IMR-90 (cell line): ENCODE measurements at regions not wholly inside any gene's neighbourhood (a gene's known extent, or its start where the extent isn't known, plus 50 kb on each side); places are given as distances from the start of the nearest gene placed in this dataset.

Source experiments
- ATAC-seq: fragments of 200-7000 bp; cut with Tn5 transposase; 2 replicates; pipeline ENCODE4 v1.9.1; 2020; ENCODE audit warnings: low read depth, mild to moderate bottlenecking, moderate library complexity
- BruUV-seq: library from RNA; stranded (reverse); fragments of 400-500 nt; replicated peaks from 2 replicates; lab custom pipeline; 2021; lab: Mats Ljungman, UMichigan
- CTCF ChIA-PET: fragments of 300-600 bp; formaldehyde crosslinking; extraction: SDS; loops from one replicate; lab custom pipeline; 2021; ENCODE audit warnings: antibody characterized with exemption; lab: Yijun Ruan, JAX
- POLR2A ChIA-PET: fragments of 300-600 bp; sonication (Branson Sonifier 250); formaldehyde crosslinking; loops from one replicate; lab custom pipeline; 2022; ENCODE audit warnings: antibody characterized with exemption; ENCODE audit not compliant: unreplicated experiment; lab: Charles Lee
- DNase-seq: peaks from one replicate; pipeline ENCODE4 v3.0.0; 2013
- H2AFZ ChIP-seq: replicated peaks from 2 replicates; pipeline ENCODE3; 2013; ENCODE audit warnings: low read length, mild to moderate bottlenecking; ENCODE audit not compliant: poor library complexity
- H2AK5ac ChIP-seq: 2 replicates; pipeline ENCODE4 v1.6.1; 2013; ENCODE audit warnings: low read depth, low read length, inconsistent platforms
- H2AK9ac ChIP-seq: replicated peaks from 2 replicates; pipeline ENCODE3; 2013; ENCODE audit warnings: mild to moderate bottlenecking, low read depth, low read length, moderate library complexity; ENCODE audit not compliant: poor library complexity
- H2BK120ac ChIP-seq: 2 replicates; pipeline ENCODE4 v1.6.1; 2013; ENCODE audit warnings: low read depth, low read length, inconsistent platforms
- H2BK15ac ChIP-seq: 3 replicates; pipeline ENCODE4 v1.6.1; 2013; ENCODE audit warnings: low read depth, low read length, inconsistent platforms
- H2BK20ac ChIP-seq: 2 replicates; pipeline ENCODE4 v1.6.1; 2013; ENCODE audit warnings: low read depth, mild to moderate bottlenecking, inconsistent platforms, low read length, moderate library complexity
- H2BK5ac ChIP-seq: 2 replicates; pipeline ENCODE4 v1.6.1; 2013; ENCODE audit warnings: mild to moderate bottlenecking, low read depth, low read length, inconsistent platforms; ENCODE audit not compliant: poor library complexity, severe bottlenecking
- H3K14ac ChIP-seq: replicated peaks from 2 replicates; pipeline ENCODE4 v1.6.1; 2013; ENCODE audit warnings: low read depth, low read length, inconsistent platforms
- H3K18ac ChIP-seq: 2 replicates; pipeline ENCODE4 v1.6.1; 2013; ENCODE audit warnings: low read depth, low read length, control low read depth
- H3K23ac ChIP-seq: 2 replicates; pipeline ENCODE4 v1.6.1; 2013; ENCODE audit warnings: low read depth, low read length, inconsistent platforms
- H3K27ac ChIP-seq: 2 replicates; pipeline ENCODE4 v1.5.1; 2013; ENCODE audit warnings: mild to moderate bottlenecking, control low read depth, low read length; ENCODE audit not compliant: insufficient read depth
- H3K27me3 ChIP-seq: 2 replicates; pipeline ENCODE4 v1.6.1; 2013; ENCODE audit warnings: low read length; ENCODE audit not compliant: control insufficient read depth, insufficient read depth
- H3K36me3 ChIP-seq: 2 replicates; pipeline ENCODE4 v1.6.1; 2013; ENCODE audit warnings: low read length, mixed read lengths; ENCODE audit not compliant: control insufficient read depth, insufficient read depth
- H3K4ac ChIP-seq: 2 replicates; pipeline ENCODE4 v1.6.1; 2013; ENCODE audit warnings: low read depth, low read length, inconsistent platforms
- H3K4me1 ChIP-seq: 2 replicates; pipeline ENCODE4 v1.6.1; 2013; ENCODE audit warnings: low read length, mixed read lengths; ENCODE audit not compliant: control insufficient read depth, insufficient read depth
- H3K4me2 ChIP-seq: 2 replicates; pipeline ENCODE4 v1.6.1; 2013; ENCODE audit warnings: low read depth, mild to moderate bottlenecking, control low read depth, low read length, moderate library complexity
- H3K4me3 ChIP-seq: 2 replicates; pipeline ENCODE4 v1.5.1; 2013; ENCODE audit warnings: low read depth, mild to moderate bottlenecking, control low read depth, low read length, moderate library complexity; ENCODE audit not compliant: insufficient read depth
- H3K56ac ChIP-seq: 2 replicates; pipeline ENCODE4 v1.6.1; 2013; ENCODE audit warnings: low read length, inconsistent platforms; ENCODE audit not compliant: insufficient read depth; ENCODE audit errors: extremely low read depth
- H3K79me1 ChIP-seq, 2 experiments: 2 replicates each; pipeline ENCODE4 v1.6.1; 2013; ENCODE audit warnings: low read length in 2 of 2, inconsistent platforms in 1 of 2, low read depth in 1 of 2
- H3K9ac ChIP-seq: 2 replicates; pipeline ENCODE4 v1.6.1; 2013; ENCODE audit warnings: low read depth, low read length, control low read depth
- H3K9me1 ChIP-seq: 2 replicates; pipeline ENCODE4 v1.6.1; 2013; ENCODE audit warnings: low read length, inconsistent platforms; ENCODE audit not compliant: insufficient read depth
- H3K9me3 ChIP-seq: 2 replicates; pipeline ENCODE4 v1.6.1; 2013; ENCODE audit warnings: low read length; ENCODE audit not compliant: control insufficient read depth, insufficient read depth
- H4K20me1 ChIP-seq: 2 replicates; pipeline ENCODE4 v1.6.1; 2013; ENCODE audit warnings: low read length, inconsistent platforms; ENCODE audit not compliant: insufficient read depth
- H4K5ac ChIP-seq: 2 replicates; pipeline ENCODE4 v1.6.1; 2013; ENCODE audit warnings: mild to moderate bottlenecking, low read depth, low read length, control low read depth
- H4K8ac ChIP-seq, 2 experiments: 2 replicates each; pipeline ENCODE4 v1.6.1; 2013; ENCODE audit warnings: low read depth in 2 of 2, low read length in 2 of 2, control low read depth in 1 of 2, inconsistent platforms in 1 of 2
- H4K91ac ChIP-seq: 2 replicates; pipeline ENCODE4 v1.6.1; 2013; ENCODE audit warnings: low read depth, low read length, inconsistent platforms; ENCODE audit not compliant: insufficient read depth
- BHLHE40 ChIP-seq: fragments of 150-350 bp; IDR thresholded peaks from 2 replicates; pipeline ENCODE4 v1.6.1; 2016; ENCODE audit warnings: mild to moderate bottlenecking, low read depth, low read length
- CEBPB ChIP-seq: IDR thresholded peaks from 2 replicates; pipeline ENCODE4 v1.6.1; 2012; ENCODE audit warnings: low read depth, low read length, improper control_type of control experiment
- CHD1 ChIP-seq: IDR thresholded peaks from 2 replicates; pipeline ENCODE4 v1.6.1; 2012; ENCODE audit warnings: low read depth, low read length, improper control_type of control experiment
- CTCF ChIP-seq: conservative IDR thresholded peaks from 2 replicates; pipeline ENCODE4 v1.5.1; 2012; ENCODE audit warnings: mild to moderate bottlenecking, low read depth, low read length, improper control_type of control experiment
- ELK1 ChIP-seq: fragments of 150-350 bp; IDR thresholded peaks from 2 replicates; pipeline ENCODE4 v1.6.1; 2016; ENCODE audit warnings: low read depth, mild to moderate bottlenecking, low read length, moderate library complexity, borderline replicate concordance
- FOS ChIP-seq: fragments of 150-350 bp; IDR thresholded peaks from 2 replicates; pipeline ENCODE4 v1.6.1; 2016; ENCODE audit warnings: low read depth, low read length
- NFE2L2 ChIP-seq: fragments of 150-350 bp; IDR thresholded peaks from 2 replicates; pipeline ENCODE4 v1.6.1; 2016; ENCODE audit warnings: low read depth, mild to moderate bottlenecking, low read length
- POLR2A ChIP-seq: IDR thresholded peaks from 2 replicates; pipeline ENCODE4 v1.6.1; 2012; ENCODE audit warnings: mild to moderate bottlenecking, low read depth, low read length
- RAD21 ChIP-seq: IDR thresholded peaks from 2 replicates; pipeline ENCODE4 v1.6.1; 2012; ENCODE audit warnings: low read length, improper control_type of control experiment
- RFX5 ChIP-seq: IDR thresholded peaks from 2 replicates; pipeline ENCODE4 v1.8.0; 2012; ENCODE audit warnings: low read depth, mild to moderate bottlenecking, low read length, moderate library complexity
- SMC3 ChIP-seq: fragments of 150-350 bp; IDR thresholded peaks from 2 replicates; pipeline ENCODE4 v1.6.1; 2016; ENCODE audit warnings: low read depth, mild to moderate bottlenecking, antibody characterized with exemption, low read length, moderate library complexity
- USF2 ChIP-seq: fragments of 150-350 bp; IDR thresholded peaks from 2 replicates; pipeline ENCODE4 v1.6.1; 2017; ENCODE audit warnings: mild to moderate bottlenecking, antibody characterized with exemption, low read length, low read depth
- WGBS, 2 experiments: methylation state at CpG; one replicate each; pipeline versions ENCODE4 v1.1.5 to v1.1.7; 2013; ENCODE audit warnings: missing lambda C conversion rate in 2 of 2; ENCODE audit not compliant: insufficient read length in 1 of 2; ENCODE audit errors: extremely low coverage in 2 of 2; 5-methylcytosine and 5-hydroxymethylcytosine counted together
- dilution Hi-C: fragments of 300-500 bp; cut with HindIII; formaldehyde crosslinking; loops from one replicate; pipeline ENCODE4 v1.14.3; 2018; ENCODE audit warnings: low sequenced_read_pairs; ENCODE audit not compliant: unreplicated experiment
- in situ Hi-C: fragments of 300-500 bp; cut with MboI; formaldehyde crosslinking; loops from 3 replicates; pipeline ENCODE4 v1.14.3; 2019; ENCODE audit warnings: low sequenced_read_pairs, inconsistent platforms, mixed read lengths
- intact Hi-C: fragments of 100-400 bp; cut with micrococcal nuclease; formaldehyde crosslinking; loops from 2 replicates; pipeline ENCODE4 v1.10.0; 2022

DNA sequence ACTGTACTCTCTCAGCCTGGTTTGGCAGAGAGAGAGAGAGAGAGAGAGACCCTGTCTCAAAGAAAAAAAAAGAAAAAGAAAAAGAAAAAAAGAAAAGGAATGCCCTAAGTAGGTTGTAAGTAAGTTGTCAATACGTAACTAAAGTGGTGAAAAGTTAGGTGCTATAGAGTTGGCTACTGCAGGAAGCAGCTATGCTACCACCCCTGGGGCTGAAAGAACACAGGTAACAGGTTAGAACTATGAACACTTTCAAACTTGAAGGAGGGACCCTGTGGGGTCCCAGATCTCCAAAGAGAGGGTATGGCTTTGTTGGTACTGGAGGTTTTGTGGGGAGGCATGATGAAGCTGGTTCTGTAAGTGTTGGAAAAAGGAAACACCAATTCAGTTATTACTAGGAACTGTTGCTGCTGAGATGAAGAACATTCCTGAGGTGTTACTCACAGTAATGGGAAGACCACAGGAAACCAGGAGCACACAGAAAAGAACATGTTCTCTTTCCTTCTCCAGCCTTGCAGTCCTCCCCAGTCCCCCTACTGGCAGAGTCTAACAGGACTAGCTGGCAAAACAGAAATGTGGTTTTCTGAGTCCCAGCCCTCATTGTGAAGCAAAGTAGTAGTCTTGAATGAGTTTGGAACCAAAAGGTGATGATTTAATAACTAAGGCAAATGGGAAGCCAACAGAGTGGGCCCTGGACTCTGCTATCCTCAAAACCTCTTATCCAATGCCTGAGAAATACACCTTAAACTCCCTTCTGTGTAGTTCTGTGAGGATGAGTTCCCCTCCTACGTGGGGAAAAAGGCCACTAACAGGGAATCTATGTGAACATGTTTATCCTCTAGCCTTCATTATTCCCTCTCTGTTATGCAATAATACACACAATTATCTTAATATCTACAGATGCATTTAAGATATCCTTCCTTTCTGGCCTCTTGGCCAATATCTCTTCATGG is 427.0 kb upstream of the DDI1 start:
- intact Hi-C loops = loop anchor here (10.0 kb wide), 1 partner anchor 315 kb away; no protein-coding TSS in a partner anchor
- peak overlapping the region; percentile 72 for H2AFZ ChIP-seq
- no peaks in the 10 kb centered on the region for H3K27me3 ChIP-seq
- H3K4me3 ChIP-seq = no peak overlapping the region
- H4K5ac ChIP-seq = peak overlapping the region; percentile 67; the same call in 1 of the 2 replicates
- H2AK5ac ChIP-seq = peak overlapping the region; percentile 52
- H3K14ac ChIP-seq = peak overlapping the region; percentile 73
- peak overlapping the region; percentile 67 for H3K56ac ChIP-seq
- POLR2A ChIA-PET = no interaction called here
- in situ Hi-C loops = no loop called here
- peak overlapping the region; percentile 64; the same call in 1 of the 2 replicates for H3K4me2 ChIP-seq
- H2BK15ac ChIP-seq = peak overlapping the region; percentile 82; the same call in 2 of the 3 replicates
- peak overlapping the region; percentile 80; the same call in 1 of the 2 replicates for H3K18ac ChIP-seq
- no peaks in the 10 kb centered on the region for H4K20me1 ChIP-seq
- H2BK20ac ChIP-seq = peak overlapping the region; percentile 94
- ATAC-seq (peak; percentile 98), DNase-seq (peak; percentile 96)
- H4K91ac ChIP-seq = peak overlapping the region; percentile 91
- no peaks in the 10 kb centered on the region for H3K79me1 ChIP-seq
- peak overlapping the region; percentile 79; the same call in 1 of the 2 replicates for H3K23ac ChIP-seq
- no TSS peak for BruUV-seq
- no peaks in the 10 kb centered on the region for H3K36me3 ChIP-seq
- H2BK5ac ChIP-seq = peak overlapping the region; percentile 87
- TF ChIP-seq BHLHE40 = no peak
- TF ChIP-seq USF2 = no peak
- TF ChIP-seq CHD1 = no peak
- TF ChIP-seq FOS = peak; percentile 50; the same call in 1 of the 2 replicates
- no peak for TF ChIP-seq CEBPB
- TF ChIP-seq CTCF = peak; percentile 69
- TF ChIP-seq SMC3 = peak; percentile 50
- TF ChIP-seq RAD21 = peak; percentile 63
- no peak for TF ChIP-seq NFE2L2
- TF ChIP-seq POLR2A = no peak
- no peak for TF ChIP-seq ELK1
- TF ChIP-seq RFX5 = no peak
- H3K4me1 ChIP-seq = peaks cover 8% of the 10 kb centered on the region; the same call in 1 of the 2 replicates
- H3K4ac ChIP-seq = peak overlapping the region; percentile 86
- H3K9me3 ChIP-seq = no peaks in the 10 kb centered on the region
- CTCF ChIA-PET = interaction anchor here (0.6 to 1.9 kb wide), 8 partner anchors 14 to 278 kb away, joined by 3 to 5 read pairs (median 3); no protein-coding TSS in a partner anchor
- H2AK9ac ChIP-seq = no peak overlapping the region
- H3K9ac ChIP-seq = no peak overlapping the region
- H3K9me1 ChIP-seq = no peaks in the 10 kb centered on the region
- peak overlapping the region; percentile 65 for H3K27ac ChIP-seq
- dilution Hi-C loops = no loop called here
- peak overlapping the region; percentile 43 to 82 for H4K8ac ChIP-seq
- H2BK120ac ChIP-seq = peak overlapping the region; percentile 95
- 100% methylated on average over 1 of the region's 2 CpGs; no CpG with 5 or more reads in 1 of the 2 experiments for WGBS, 2 experiments
